OCI-LY7 (cell line): ENCODE measurements at regions not wholly inside any gene's neighbourhood (a gene's known extent, or its start where the extent isn't known, plus 50 kb on each side); places are given as distances from the start of the nearest gene placed in this dataset.

Experiments used
- BruUV-seq: library from RNA; stranded (reverse); fragments of 400-500 nt; replicated peaks from 2 replicates; lab custom pipeline; 2021; lab: Mats Ljungman, UMichigan
- CTCF ChIA-PET: fragments of 300-600 bp; sonication (Branson Sonifier 250); formaldehyde crosslinking; loops from one replicate; lab custom pipeline; 2022; ENCODE audit warnings: antibody characterized with exemption; ENCODE audit not compliant: unreplicated experiment; lab: Charles Lee
- POLR2A ChIA-PET: fragments of 300-600 bp; sonication (Branson Sonifier 250); formaldehyde crosslinking; loops from one replicate; lab custom pipeline; 2022; ENCODE audit warnings: antibody characterized with exemption; lab: Charles Lee
- DNase-seq: peaks from one replicate; pipeline ENCODE4 v3.0.0-alpha.2; 2015; ENCODE audit warnings: low spot score
- H2AFZ ChIP-seq: fragments of 200-600 bp; sonication (generic), shearing (Covaris generic); 2 replicates; pipeline ENCODE4 v1.6.1; 2014; ENCODE audit warnings: mild to moderate bottlenecking, antibody characterized with exemption, low read length, moderate library complexity
- H3K27ac ChIP-seq: fragments of 200-600 bp; sonication (generic); 2 replicates; pipeline ENCODE4 v1.5.1; 2014; ENCODE audit warnings: mixed run types, low read depth, mild to moderate bottlenecking, moderate library complexity, low read length, inconsistent platforms; ENCODE audit not compliant: poor library complexity, severe bottlenecking
- H3K36me3 ChIP-seq: fragments of 200-600 bp; sonication (generic); 2 replicates; pipeline ENCODE4 v1.6.1; 2014; ENCODE audit warnings: mild to moderate bottlenecking, antibody characterized with exemption, low read length, moderate library complexity, mixed read lengths; ENCODE audit not compliant: insufficient read depth
- H3K4me1 ChIP-seq: fragments of 200-600 bp; sonication (generic); 2 replicates; pipeline ENCODE4 v1.5.1; 2014; ENCODE audit warnings: mild to moderate bottlenecking, low read length; ENCODE audit not compliant: insufficient read depth, poor library complexity, severe bottlenecking
- H3K4me2 ChIP-seq: fragments of 200-600 bp; sonication (generic); 2 replicates; pipeline ENCODE4 v1.6.1; 2014; ENCODE audit warnings: mild to moderate bottlenecking, low read length
- H3K4me3 ChIP-seq: fragments of 200-600 bp; sonication (generic); 2 replicates; pipeline ENCODE4 v1.5.1; 2014; ENCODE audit warnings: mild to moderate bottlenecking, low read depth, low read length; ENCODE audit not compliant: poor library complexity, severe bottlenecking
- H3K79me2 ChIP-seq: fragments of 200-600 bp; sonication (generic); 2 replicates; pipeline ENCODE4 v1.6.1; 2016; ENCODE audit warnings: low read depth, mild to moderate bottlenecking, low read length, moderate library complexity, mixed read lengths; ENCODE audit not compliant: insufficient read depth
- H3K9me2 ChIP-seq: fragments of 200-600 bp; sonication (generic); 2 replicates; pipeline ENCODE4 v1.6.1; 2016; ENCODE audit warnings: mild to moderate bottlenecking, low read length, mixed read lengths; ENCODE audit not compliant: insufficient read depth
- H3K9me3 ChIP-seq: fragments of 200-600 bp; sonication (generic); 2 replicates; pipeline ENCODE4 v1.6.1; 2014; ENCODE audit warnings: mild to moderate bottlenecking, mixed run types, low read length, mixed read lengths
- H4K20me1 ChIP-seq: fragments of 200-600 bp; sonication (generic); 2 replicates; pipeline ENCODE4 v1.6.1; 2014; ENCODE audit warnings: mild to moderate bottlenecking, antibody characterized with exemption, low read length, moderate library complexity, mixed read lengths; ENCODE audit not compliant: insufficient read depth
- EZH2phosphoT487 ChIP-seq: fragments of 200-600 bp; sonication (generic); IDR thresholded peaks from 2 replicates; pipeline ENCODE4 v1.6.1; 2018; ENCODE audit warnings: low read depth, borderline replicate concordance, mild to moderate bottlenecking, mixed run types, antibody characterized with exemption, low read length, moderate library complexity, mixed read lengths
- intact Hi-C: fragments of 100-400 bp; cut with micrococcal nuclease; formaldehyde crosslinking; loops from one replicate; pipeline ENCODE4 v1.10.0; 2022; ENCODE audit not compliant: unreplicated experiment
- TF ChIP-seq, protein P1 (sequence below): fragments of 200-600 bp; sonication (generic); conservative IDR thresholded peaks from 2 replicates; pipeline ENCODE4 v1.5.1; 2014; ENCODE audit warnings: mild to moderate bottlenecking, antibody characterized with exemption, low read length, moderate library complexity, mixed read lengths

DNA sequence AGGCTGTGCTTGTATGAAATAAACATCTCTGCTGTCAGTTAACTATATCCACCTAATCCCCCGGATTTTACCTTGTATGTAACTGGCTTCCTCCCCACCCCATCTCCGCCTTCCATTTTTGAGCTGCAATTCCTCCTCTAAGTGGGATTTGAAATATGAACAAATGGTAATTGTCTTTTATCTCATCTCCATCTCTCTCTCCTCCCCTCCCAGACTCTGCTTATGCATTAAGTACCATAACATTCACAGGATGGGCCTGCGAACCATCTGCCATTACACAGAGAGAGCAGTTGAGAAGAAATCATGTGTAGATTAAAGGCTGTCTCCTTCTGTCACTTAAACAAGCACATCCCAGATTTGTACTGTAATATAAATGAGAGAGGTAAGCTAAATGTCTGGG, 1169.9 kb downstream of the TYW1 start:
- H4K20me1 ChIP-seq: no peaks in the 10 kb centered on the region
- H3K4me3 ChIP-seq: no peak overlapping the region
- no TSS peak for BruUV-seq
- intact Hi-C loops: no loop called here
- no peak overlapping the region for H3K27ac ChIP-seq
- no peaks in the 10 kb centered on the region for H3K9me2 ChIP-seq
- no peaks in the 10 kb centered on the region for H3K4me1 ChIP-seq
- H3K36me3 ChIP-seq: no peaks in the 10 kb centered on the region
- DNase-seq: no peak
- no peak overlapping the region for H3K4me2 ChIP-seq
- no peak for TF ChIP-seq EZH2phosphoT487
- TF ChIP-seq, protein P1, sequence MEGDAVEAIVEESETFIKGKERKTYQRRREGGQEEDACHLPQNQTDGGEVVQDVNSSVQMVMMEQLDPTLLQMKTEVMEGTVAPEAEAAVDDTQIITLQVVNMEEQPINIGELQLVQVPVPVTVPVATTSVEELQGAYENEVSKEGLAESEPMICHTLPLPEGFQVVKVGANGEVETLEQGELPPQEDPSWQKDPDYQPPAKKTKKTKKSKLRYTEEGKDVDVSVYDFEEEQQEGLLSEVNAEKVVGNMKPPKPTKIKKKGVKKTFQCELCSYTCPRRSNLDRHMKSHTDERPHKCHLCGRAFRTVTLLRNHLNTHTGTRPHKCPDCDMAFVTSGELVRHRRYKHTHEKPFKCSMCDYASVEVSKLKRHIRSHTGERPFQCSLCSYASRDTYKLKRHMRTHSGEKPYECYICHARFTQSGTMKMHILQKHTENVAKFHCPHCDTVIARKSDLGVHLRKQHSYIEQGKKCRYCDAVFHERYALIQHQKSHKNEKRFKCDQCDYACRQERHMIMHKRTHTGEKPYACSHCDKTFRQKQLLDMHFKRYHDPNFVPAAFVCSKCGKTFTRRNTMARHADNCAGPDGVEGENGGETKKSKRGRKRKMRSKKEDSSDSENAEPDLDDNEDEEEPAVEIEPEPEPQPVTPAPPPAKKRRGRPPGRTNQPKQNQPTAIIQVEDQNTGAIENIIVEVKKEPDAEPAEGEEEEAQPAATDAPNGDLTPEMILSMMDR: no peak
- no peak overlapping the region for H2AFZ ChIP-seq
- ChIA-PET POLR2A (interaction anchor here (0.6 kb wide), 1 partner anchor 771 kb away, joined by 3 read pairs; no protein-coding TSS in a partner anchor), CTCF (no interaction called here)
- no peaks in the 10 kb centered on the region for H3K79me2 ChIP-seq
- no peaks in the 10 kb centered on the region for H3K9me3 ChIP-seq

- BruUV-seq: no TSS peak
- Histone ChIP-seq H3K36me3 (no peaks in the 10 kb centered on the region), H3K4me3 (no peak overlapping the region), H3K4me1 (no peaks in the 10 kb centered on the region), H3K79me2 (no peaks in the 10 kb centered on the region), H3K4me2 (no peak overlapping the region), H3K9me3 (no peaks in the 10 kb centered on the region), H3K27ac (no peak overlapping the region), H3K9me2 (no peaks in the 10 kb centered on the region), H4K20me1 (no peaks in the 10 kb centered on the region), H2AFZ (no peak overlapping the region)
- TF ChIP-seq EZH2phosphoT487: no peak
- TF ChIP-seq, protein P1: no peak
- ChIA-PET CTCF (no interaction called here), POLR2A (no interaction called here)
- intact Hi-C loops: no loop called here
- no peak for DNase-seq
Observed at GRCh38 chr7:68173513-68173912, 1176.9 kb downstream of the TYW1 start.

GRCh38 chr7:68176974-68177373, 1180.3 kb downstream of the TYW1 start:
- no peaks in the 10 kb centered on the region for H3K9me3 ChIP-seq
- DNase-seq: peak; percentile 60
- H4K20me1 ChIP-seq: no peaks in the 10 kb centered on the region
- TF ChIP-seq, protein P1: peak; percentile 86
- no peak for TF ChIP-seq EZH2phosphoT487
- H3K4me2 ChIP-seq: no peak overlapping the region
- no TSS peak for BruUV-seq
- POLR2A ChIA-PET: interaction anchor here (0.6 kb wide), 1 partner anchor 152 kb away, joined by 4 read pairs; no protein-coding TSS in a partner anchor
- no peaks in the 10 kb centered on the region for H3K36me3 ChIP-seq
- no peak overlapping the region for H2AFZ ChIP-seq
- H3K4me1 ChIP-seq: no peaks in the 10 kb centered on the region
- no peak overlapping the region for H3K27ac ChIP-seq
- no peaks in the 10 kb centered on the region for H3K9me2 ChIP-seq
- H3K79me2 ChIP-seq: no peaks in the 10 kb centered on the region
- CTCF ChIA-PET: no interaction called here
- intact Hi-C loops: loop anchor here (5.0 kb wide), 1 partner anchor 800 kb away; no protein-coding TSS in a partner anchor
- no peak overlapping the region for H3K4me3 ChIP-seq
